HG02759 (cell line): ENCODE measurements at regions not wholly inside any gene's neighbourhood (a gene's known extent, or its start where the extent isn't known, plus 50 kb on each side); places are given as distances from the start of the nearest gene placed in this dataset.
"Not testable (repeated sequence)": the region's sequence is repeated elsewhere in the genome, so short reads cannot be mapped to it uniquely, and the experiment has no call there.

ENCODE experiments used
- ATAC-seq: cut with Tn5 transposase; IDR thresholded peaks from one replicate; pipeline ENCODE4 v1.9.1; 2021; ENCODE audit warnings: mild to moderate bottlenecking, moderate library complexity; ENCODE audit not compliant: unreplicated experiment

DNA sequence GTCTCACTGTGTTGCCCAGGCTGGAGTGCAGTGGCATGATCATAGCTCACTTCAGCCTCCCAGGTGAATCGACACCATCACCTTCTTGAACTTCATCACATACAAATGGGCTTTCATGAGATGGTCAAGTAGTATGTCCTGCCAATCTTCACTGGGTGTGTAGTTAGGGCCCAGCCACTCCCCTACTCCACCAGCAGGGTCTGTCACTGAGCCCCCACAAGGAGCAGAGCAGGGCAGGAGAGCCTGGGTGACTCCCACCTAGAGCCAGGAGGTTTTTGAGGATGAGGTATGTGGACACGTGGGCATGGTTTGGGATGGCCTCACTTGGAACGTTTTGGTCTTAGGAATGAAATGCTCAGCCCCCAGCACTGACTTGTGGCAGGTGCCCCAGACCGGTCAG is 4037.7 kb upstream of the TPTE start:
- ATAC-seq: not testable (repeated sequence)

- ATAC-seq: not testable (repeated sequence)
Observed at GRCh38 chr21:6486821-6487220, 4034.6 kb upstream of the TPTE start.

DNA sequence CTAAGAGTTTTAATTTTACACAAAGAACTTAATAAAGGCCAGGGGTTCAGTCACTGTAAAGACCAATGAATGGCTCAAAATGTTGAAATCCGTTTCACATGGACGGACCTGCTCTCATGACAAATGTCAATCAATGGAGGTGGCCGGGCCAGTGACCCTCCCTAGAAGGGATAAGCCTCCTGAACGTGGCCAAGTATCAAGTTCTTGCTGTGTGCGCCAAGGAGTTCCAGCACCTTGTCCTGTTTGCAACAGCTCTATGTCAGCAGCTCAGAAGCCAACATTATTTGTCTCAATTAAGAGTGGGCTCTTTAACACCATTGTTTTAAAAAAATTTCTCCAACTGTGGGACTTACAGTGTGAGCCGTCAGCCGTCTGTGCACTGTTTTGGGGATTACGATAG is 4028.7 kb upstream of the TPTE start:
- ATAC-seq: not testable (repeated sequence)

DNA sequence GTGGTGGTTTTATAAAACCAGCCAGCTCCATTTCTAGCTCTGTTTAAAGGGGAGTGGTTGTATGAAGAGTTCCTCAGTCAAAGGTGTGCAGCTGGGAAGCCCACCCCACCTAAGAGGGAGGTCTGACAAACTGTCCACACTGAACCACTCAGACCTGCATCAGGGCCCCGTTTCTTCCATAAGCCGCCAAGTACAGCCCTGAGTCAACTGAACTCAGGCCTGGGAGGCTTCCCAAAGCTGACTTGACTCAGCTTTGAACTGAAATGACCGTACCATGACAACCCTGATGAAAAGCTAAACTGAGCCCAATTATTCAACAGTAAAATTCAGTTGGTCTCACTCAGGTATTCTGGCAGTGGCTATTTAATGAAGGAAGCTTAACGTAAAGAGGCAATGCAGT is 4027.4 kb upstream of the TPTE start:
- not testable (repeated sequence) for ATAC-seq

GRCh38 chr21:6496356-6496755 is 4025.0 kb upstream of the TPTE start:
- ATAC-seq: not testable (repeated sequence)

DNA sequence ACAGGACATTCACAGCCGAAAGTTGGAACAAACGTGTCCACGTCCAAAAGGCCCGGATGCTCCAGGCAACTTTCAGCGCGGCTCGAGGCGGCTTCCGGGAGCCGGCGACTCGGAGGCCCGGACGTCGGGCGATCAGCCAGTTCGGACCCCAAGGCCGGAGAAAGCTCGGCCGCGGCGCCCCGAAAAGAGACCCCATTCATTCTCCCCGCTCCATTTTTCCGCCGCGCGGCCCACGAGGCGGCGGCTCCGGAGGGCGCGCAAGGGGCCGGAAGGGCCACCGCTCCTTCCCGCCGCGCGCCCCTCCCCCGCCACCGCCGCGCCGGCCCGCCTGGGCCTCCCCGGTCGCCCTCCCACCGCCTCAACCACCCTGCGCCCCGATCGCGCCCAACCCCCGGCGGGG is 4022.7 kb upstream of the TPTE start:
- ATAC-seq: peak; percentile 52

DNA sequence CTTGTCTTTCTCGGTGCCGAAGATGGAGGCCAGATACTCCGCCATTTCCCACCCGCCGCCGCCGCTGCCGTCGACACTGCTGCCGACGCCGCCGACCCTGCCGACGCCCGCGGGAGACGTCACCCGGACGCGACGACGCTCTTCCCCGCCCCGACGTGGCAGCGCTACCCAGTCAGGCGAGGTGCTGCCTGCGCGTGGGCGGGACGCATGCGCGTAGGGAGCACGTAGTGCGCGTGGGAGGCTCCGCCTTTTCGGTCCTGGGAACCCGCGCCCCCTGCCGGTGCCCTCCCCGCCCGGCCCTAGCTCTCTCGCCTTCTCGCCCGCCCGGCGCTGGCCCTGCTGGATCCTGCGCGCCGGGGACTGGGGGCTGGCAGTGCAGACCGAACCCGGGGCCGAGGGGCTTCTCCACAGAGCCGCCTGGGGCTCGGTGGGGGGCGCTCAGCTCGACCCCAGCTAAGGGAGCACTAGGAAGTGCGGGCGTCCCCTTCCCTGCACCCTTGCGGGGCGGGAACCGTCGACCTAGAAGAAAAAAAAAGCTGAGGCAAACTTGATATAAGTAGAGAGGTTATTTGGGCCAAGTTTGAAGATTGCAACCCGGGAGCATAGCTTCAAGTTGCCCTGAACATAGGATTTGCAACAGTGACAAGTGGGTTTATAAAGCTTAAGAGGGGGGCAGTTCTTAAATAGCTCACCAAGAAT is 4022.1 kb upstream of the TPTE start:
- ATAC-seq: peak; percentile 84

DNA sequence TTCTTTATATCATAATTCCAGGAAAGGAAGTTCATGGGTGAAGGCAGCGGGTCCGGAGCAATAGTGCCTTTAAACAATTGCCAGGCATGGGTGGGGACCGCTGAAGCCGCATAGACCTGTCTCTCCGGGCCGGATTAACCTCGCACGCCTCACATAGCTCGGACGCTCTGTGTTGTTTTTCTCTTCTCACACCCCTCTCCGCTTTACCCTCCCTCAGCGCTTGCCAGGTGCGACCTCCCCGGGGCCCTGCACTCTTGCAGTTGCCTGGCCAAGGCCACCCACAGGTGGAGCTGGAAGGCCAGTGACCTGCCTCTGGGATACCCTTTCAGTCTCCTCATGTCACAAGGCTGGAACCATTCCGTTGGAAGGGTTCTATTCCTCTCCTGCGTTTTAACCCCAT is 4021.5 kb upstream of the TPTE start:
- ATAC-seq: not testable (repeated sequence)

GRCh38 chr21:6500681-6501080 is 4020.7 kb upstream of the TPTE start:
- ATAC-seq: not testable (repeated sequence)

GRCh38 chr21:6506167-6506894 is 4015.1 kb upstream of the TPTE start:
- ATAC-seq: not testable (repeated sequence)

- not testable (repeated sequence) for ATAC-seq
Observed at GRCh38 chr21:6507632-6508031, 4013.8 kb upstream of the TPTE start.

GRCh38 chr21:6521777-6522176 is 3999.6 kb upstream of the TPTE start:
- not testable (repeated sequence) for ATAC-seq

DNA sequence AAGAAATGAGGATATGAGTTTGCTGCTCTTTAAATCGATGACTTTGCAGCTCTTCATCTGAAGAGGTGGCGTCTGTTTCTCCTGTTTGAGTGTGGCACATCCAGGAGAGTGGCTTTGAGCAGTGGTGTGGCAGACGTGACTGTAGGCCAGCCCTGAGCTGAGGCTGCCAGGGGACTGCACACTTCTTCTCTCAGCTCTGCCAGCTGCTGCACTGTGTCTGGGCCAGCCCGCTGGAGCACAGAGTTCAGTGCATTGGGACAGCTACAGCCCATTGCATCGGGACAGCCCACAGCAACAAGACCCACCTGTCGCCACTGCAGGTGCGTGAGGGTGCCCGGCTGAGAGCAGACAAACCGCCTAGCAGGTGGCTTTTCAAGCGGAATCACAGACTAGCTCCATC is 3995.2 kb upstream of the TPTE start:
- ATAC-seq: not testable (repeated sequence)

DNA sequence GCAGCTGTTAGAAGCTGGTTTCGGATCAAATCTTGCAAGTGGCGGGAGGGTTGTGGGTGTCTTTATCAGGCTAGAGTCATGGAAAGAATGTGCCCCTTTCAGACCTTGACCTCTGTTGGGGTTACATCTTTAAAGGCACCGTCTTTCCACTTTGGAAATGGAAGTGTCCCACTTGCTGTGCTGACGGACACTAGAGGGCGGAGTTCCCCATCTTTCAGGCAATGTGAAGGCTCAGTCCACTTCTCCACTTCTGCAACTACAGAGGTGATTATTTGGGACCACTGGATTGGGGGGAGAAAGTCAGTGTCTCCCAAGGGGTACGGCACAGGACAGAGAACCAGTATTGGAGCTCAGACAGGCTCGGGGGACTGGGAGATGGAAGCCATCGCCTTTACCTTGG is 3990.7 kb upstream of the TPTE start:
- not testable (repeated sequence) for ATAC-seq

DNA sequence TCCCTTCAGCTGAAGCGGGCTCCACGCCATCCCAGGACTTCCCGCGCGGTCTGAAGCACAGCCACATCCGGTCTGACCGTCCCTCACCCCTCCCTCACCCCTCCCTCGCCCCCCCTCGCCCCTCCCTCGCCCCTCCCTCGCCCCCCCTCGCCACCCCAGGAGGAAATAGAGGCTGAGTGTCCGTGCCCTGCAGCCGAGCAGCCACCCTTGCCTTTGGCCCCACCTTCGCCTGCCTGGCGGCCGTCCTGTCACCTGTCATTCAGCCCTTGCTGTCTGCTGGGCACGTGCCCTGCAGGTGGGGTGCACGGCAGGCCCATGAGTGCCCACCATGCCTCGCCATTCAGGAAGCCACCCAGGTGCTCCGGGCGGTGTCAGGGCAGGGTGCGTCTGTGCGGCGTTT is 3988.1 kb upstream of the TPTE start:
- ATAC-seq: not testable (repeated sequence)

- ATAC-seq: not testable (repeated sequence)
Observed at GRCh38 chr21:6538320-6538719, 3983.1 kb upstream of the TPTE start.

- not testable (repeated sequence) for ATAC-seq
Observed at GRCh38 chr21:6539688-6540087, 3981.7 kb upstream of the TPTE start.

- not testable (repeated sequence) for ATAC-seq
Observed at GRCh38 chr21:6541036-6541435, 3980.3 kb upstream of the TPTE start.

DNA sequence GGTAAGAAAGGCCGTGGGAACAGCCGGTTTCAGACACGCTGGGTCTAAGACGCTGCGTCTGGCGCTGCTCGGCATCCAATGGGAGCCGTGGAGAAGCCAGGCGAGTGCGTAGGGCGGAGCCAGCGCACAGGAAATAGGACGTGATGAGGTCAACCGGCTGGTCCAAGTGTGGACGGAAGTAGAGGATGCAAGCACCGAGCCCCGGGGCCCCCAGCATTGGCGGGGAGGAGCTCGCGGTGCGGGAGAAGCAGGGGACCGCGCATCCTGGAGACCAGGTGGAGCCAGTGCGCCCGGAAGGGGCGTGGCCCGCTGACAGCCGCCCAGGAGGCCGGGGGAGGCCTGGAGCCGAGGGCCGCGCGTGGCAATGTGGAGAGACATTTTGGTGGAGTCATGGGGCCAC is 3976.1 kb upstream of the TPTE start:
- not testable (repeated sequence) for ATAC-seq

DNA sequence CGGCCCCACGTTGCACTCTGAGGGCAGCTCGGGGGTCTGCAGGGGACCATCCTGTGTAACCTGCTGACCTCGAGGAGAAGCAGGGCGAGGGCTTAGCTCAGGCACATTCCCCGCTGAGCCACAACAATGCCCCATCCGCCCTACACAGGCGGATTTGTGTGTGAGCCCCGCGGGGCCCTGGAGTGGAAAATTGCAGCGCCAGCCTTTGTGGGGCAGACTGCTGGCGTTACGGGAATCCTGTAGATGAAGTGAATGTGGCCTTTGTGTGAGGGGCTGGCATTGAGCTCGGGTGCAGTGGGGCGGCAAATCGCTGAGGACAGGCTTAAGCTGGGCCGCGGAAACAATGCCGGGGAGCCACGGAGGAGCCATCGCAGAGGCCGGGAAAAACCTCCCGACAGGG is 3970.3 kb upstream of the TPTE start:
- ATAC-seq: not testable (repeated sequence)

DNA sequence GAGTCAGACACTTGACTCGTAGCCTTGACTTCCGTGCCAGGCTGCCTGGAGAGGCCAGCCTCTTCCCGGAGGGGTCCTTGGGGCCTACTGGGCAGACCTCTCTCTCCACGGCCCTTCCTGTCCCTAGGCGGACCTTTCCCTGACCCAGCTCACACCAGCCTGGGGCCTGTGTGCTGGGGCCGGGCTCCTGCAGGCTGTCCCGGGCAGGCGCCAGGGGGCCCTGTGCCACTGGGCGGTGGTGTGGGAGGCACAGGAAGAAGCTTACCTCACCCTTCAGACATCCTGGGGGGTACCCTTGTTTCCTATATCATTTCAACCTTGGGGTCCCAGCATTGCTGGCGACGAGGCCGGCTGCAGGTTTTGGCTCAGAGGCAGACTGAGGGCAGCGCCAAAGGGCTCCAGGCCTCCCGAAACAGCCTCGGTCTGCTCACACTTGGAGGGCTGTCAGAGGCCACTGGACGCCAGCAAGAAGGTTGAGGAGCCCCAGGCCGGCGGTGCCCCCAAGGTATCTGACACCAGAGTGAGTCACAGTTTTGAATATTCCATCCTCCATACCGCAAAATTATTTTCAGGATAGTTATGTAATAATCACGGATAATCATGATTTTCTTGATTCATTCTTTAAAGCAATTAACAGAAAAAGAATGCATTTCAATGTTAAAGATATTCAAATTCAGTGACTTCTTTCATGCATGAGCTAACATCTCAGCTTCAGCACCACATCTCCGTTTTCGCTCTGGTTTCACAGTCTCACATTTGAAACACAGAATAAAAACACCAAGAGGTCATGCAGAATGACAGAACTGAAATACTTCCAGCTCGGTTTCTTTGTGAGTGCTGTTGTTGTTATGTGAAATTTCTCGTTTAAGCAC is 3967.6 kb upstream of the TPTE start:
- not testable (repeated sequence) for ATAC-seq
